OCI-LY7 (cell line): ENCODE measurements at regions not wholly inside any gene's neighbourhood (a gene's known extent, or its start where the extent isn't known, plus 50 kb on each side); places are given as distances from the start of the nearest gene placed in this dataset.

Source experiments
- EZH2phosphoT487 ChIP-seq: fragments of 200-600 bp; sonication (generic); IDR thresholded peaks from 2 replicates; pipeline ENCODE4 v1.6.1; 2018; ENCODE audit warnings: low read depth, borderline replicate concordance, mild to moderate bottlenecking, mixed run types, antibody characterized with exemption, low read length, moderate library complexity, mixed read lengths
- TF ChIP-seq, protein P1 (sequence below): fragments of 200-600 bp; sonication (generic); conservative IDR thresholded peaks from 2 replicates; pipeline ENCODE4 v1.5.1; 2014; ENCODE audit warnings: mild to moderate bottlenecking, antibody characterized with exemption, low read length, moderate library complexity, mixed read lengths

DNA sequence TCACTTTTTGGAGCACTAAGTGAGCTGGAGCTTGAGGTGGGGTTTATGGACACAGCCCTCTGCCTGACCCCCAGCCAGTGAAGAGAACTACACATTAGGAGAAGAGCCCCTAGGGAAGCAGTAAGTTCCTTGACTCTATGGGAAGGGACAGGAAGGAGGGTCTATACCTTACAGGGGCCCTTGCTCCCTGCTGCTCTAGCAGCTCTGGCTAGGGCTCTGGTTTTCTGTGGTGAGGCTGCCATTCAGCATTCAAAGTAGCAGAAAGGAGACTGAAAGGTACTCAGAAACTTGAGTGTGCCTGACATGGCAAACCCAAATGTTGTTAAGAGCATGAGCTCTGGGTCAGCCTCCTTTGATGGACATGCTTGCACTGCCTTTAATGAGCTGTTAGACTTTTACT lies 144.0 kb upstream of the KIT start:
- TF ChIP-seq, protein P1, sequence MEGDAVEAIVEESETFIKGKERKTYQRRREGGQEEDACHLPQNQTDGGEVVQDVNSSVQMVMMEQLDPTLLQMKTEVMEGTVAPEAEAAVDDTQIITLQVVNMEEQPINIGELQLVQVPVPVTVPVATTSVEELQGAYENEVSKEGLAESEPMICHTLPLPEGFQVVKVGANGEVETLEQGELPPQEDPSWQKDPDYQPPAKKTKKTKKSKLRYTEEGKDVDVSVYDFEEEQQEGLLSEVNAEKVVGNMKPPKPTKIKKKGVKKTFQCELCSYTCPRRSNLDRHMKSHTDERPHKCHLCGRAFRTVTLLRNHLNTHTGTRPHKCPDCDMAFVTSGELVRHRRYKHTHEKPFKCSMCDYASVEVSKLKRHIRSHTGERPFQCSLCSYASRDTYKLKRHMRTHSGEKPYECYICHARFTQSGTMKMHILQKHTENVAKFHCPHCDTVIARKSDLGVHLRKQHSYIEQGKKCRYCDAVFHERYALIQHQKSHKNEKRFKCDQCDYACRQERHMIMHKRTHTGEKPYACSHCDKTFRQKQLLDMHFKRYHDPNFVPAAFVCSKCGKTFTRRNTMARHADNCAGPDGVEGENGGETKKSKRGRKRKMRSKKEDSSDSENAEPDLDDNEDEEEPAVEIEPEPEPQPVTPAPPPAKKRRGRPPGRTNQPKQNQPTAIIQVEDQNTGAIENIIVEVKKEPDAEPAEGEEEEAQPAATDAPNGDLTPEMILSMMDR = no peak
- TF ChIP-seq EZH2phosphoT487 = no peak
